IPS-20b (cell line): ENCODE measurements at regions not wholly inside any gene's neighbourhood (a gene's known extent, or its start where the extent isn't known, plus 50 kb on each side); places are given as distances from the start of the nearest gene placed in this dataset.

Experiments used
- H3K27ac ChIP-seq: one replicate; pipeline ENCODE4 v1.5.1; 2013; ENCODE audit warnings: low read length
- H3K27me3 ChIP-seq: 2 replicates; pipeline ENCODE4 v1.6.1; 2013; ENCODE audit warnings: mild to moderate bottlenecking, low read length, inconsistent platforms; ENCODE audit not compliant: insufficient read depth
- H3K36me3 ChIP-seq: 2 replicates; pipeline ENCODE4 v1.6.1; 2013; ENCODE audit warnings: low read depth, mild to moderate bottlenecking, inconsistent platforms, low read length, moderate library complexity; ENCODE audit not compliant: insufficient read depth
- H3K4me1 ChIP-seq: 2 replicates; pipeline ENCODE4 v1.6.1; 2013; ENCODE audit warnings: mild to moderate bottlenecking, control low read depth, inconsistent platforms, low read length, moderate library complexity; ENCODE audit not compliant: insufficient read depth
- H3K4me3 ChIP-seq: 2 replicates; pipeline ENCODE4 v1.5.1; 2013; ENCODE audit warnings: mild to moderate bottlenecking, low read length, inconsistent platforms
- H3K9ac ChIP-seq: 2 replicates; pipeline ENCODE4 v1.6.1; 2013; ENCODE audit warnings: low read depth, mild to moderate bottlenecking, inconsistent platforms, low read length, moderate library complexity
- H3K9me3 ChIP-seq: 2 replicates; pipeline ENCODE4 v1.6.1; 2013; ENCODE audit warnings: mild to moderate bottlenecking, low read depth, low read length, inconsistent platforms; ENCODE audit not compliant: insufficient read depth

- Histone ChIP-seq H3K27ac (no peak overlapping the region), H3K4me1 (no peaks in the 10 kb centered on the region), H3K9ac (no peak overlapping the region), H3K27me3 (no peaks in the 10 kb centered on the region), H3K4me3 (no peak overlapping the region), H3K36me3 (no peaks in the 10 kb centered on the region; the same call in 1 of the 2 replicates), H3K9me3 (peaks cover 21% of the 10 kb centered on the region; the same call in 1 of the 2 replicates)
Measured at GRCh38 chrX:16222151-16222550, 54.9 kb downstream of the MAGEB17 start.

GRCh38 chrX:16223385-16223784 lies 56.1 kb downstream of the MAGEB17 start:
- H3K9me3 ChIP-seq = peaks cover 21% of the 10 kb centered on the region; the same call in 1 of the 2 replicates
- H3K36me3 ChIP-seq = no peaks in the 10 kb centered on the region; the same call in 1 of the 2 replicates
- no peak overlapping the region for H3K4me3 ChIP-seq
- H3K27me3 ChIP-seq = no peaks in the 10 kb centered on the region
- H3K9ac ChIP-seq = no peak overlapping the region
- H3K4me1 ChIP-seq = no peaks in the 10 kb centered on the region
- no peak overlapping the region for H3K27ac ChIP-seq

DNA sequence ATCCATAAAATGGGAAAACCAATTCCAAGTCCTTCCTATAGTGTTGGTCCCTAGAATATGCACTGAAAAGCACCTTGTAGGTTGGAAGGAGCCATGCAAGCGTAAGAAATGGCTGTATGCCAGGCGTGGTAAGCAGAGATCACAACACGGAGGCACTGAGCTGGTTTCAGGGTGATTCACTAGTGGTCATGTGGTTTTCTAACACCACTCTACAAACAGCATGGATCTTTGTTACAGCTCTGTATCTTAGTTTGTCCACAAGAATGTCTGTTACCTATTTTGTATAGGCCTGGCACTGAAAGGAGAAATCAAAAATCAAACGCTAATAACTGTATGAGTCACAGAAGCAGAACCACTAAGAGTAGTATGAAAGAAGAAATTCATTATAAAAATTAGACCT lies 71.9 kb downstream of the MAGEB17 start:
- Histone ChIP-seq H3K27ac (no peak overlapping the region), H3K4me1 (no peaks in the 10 kb centered on the region), H3K9ac (no peak overlapping the region), H3K36me3 (no peaks in the 10 kb centered on the region), H3K27me3 (no peaks in the 10 kb centered on the region), H3K4me3 (no peak overlapping the region), H3K9me3 (peaks cover 6% of the 10 kb centered on the region)

DNA sequence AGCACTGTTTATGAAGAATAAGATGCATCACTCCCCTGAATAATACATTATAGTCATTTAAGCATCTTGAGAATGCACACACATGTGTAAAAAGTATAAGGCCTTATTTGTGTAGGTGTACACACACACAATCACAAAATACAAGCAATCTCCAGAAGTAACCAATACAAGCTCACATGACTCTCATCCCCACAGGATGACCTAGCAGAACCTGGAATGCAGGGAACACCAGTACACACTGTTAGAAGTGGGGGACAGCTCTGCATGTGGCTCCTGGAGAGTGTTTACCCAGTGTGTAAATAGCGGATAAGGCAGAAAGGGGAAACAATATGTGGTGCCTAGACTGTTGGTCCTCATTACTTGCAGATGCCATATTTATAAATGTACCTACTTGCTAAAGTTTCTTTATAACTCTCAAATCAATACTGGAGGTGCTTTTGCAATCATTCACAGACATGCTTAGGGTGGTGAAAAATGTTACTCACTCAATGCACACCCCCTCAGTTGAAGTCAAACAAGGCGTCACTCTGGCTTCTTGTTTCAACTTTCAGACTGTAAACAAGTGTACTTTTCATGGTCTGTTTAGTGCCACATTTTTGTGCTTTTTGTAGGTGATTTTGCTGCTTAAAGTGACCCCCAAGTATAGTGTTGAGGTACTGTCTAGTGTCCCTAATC lies 73.1 kb downstream of the MAGEB17 start:
- Histone ChIP-seq H3K27me3 (no peaks in the 10 kb centered on the region), H3K27ac (no peak overlapping the region), H3K4me1 (no peaks in the 10 kb centered on the region), H3K9ac (no peak overlapping the region), H3K36me3 (no peaks in the 10 kb centered on the region), H3K4me3 (no peak overlapping the region), H3K9me3 (peaks cover 6% of the 10 kb centered on the region)

GRCh38 chrX:16240968-16241367 lies 73.7 kb downstream of the MAGEB17 start:
- Histone ChIP-seq H3K4me3 (no peak overlapping the region), H3K9me3 (peaks cover 6% of the 10 kb centered on the region), H3K36me3 (no peaks in the 10 kb centered on the region), H3K27me3 (no peaks in the 10 kb centered on the region), H3K4me1 (no peaks in the 10 kb centered on the region), H3K27ac (no peak overlapping the region), H3K9ac (no peak overlapping the region)

DNA sequence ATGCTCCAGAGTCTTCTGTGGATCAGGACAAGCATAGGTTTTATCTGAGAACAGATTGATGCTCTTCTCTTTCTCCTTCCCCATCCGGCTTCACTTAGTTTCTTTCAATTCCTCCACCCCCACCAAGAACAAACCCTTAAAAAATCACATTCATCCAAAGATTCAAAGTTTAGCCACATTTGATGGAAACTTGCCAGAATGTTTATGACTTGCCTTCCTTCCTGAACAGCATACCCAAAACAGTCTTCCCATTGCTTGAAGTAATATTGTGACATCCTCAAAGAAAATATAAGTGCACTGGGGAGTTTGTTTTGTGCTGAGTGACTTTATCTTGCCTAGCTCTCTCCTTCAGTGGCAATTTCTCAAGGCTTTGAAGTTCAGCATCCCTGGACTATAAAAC lies 83.0 kb downstream of the MAGEB17 start:
- Histone ChIP-seq H3K9ac (no peak overlapping the region), H3K27me3 (no peaks in the 10 kb centered on the region), H3K4me1 (no peaks in the 10 kb centered on the region), H3K4me3 (no peak overlapping the region), H3K36me3 (no peaks in the 10 kb centered on the region), H3K9me3 (no peaks in the 10 kb centered on the region), H3K27ac (no peak overlapping the region)

DNA sequence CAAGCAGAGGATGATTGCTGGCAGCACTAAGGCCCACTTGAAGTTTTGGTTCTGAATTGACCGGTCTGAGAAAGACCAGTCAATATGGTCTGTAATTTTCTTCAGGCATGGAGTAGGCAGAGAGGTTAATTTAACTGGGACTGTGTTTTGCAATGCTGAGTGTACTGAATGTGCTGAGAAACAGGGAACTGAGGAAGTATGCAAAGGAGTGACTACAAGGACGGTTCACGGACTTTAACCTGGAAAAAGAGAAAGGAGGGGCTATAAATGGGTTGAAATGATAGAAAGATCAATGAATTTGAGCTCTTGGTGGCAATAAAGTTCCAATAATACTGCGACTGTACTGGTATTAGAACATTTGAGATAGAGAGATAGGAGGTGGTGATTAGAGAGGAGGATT lies 84.5 kb downstream of the MAGEB17 start:
- H3K4me1 ChIP-seq = no peaks in the 10 kb centered on the region
- no peak overlapping the region for H3K9ac ChIP-seq
- H3K9me3 ChIP-seq = no peaks in the 10 kb centered on the region
- H3K4me3 ChIP-seq = no peak overlapping the region
- no peak overlapping the region for H3K27ac ChIP-seq
- no peaks in the 10 kb centered on the region for H3K27me3 ChIP-seq
- no peaks in the 10 kb centered on the region for H3K36me3 ChIP-seq

- no peak overlapping the region for H3K4me3 ChIP-seq
- no peaks in the 10 kb centered on the region for H3K27me3 ChIP-seq
- H3K36me3 ChIP-seq = no peaks in the 10 kb centered on the region
- no peak overlapping the region for H3K27ac ChIP-seq
- H3K9ac ChIP-seq = no peak overlapping the region
- peaks cover 3% of the 10 kb centered on the region; the same call in 1 of the 2 replicates for H3K4me1 ChIP-seq
- H3K9me3 ChIP-seq = no peaks in the 10 kb centered on the region
Measured at GRCh38 chrX:16258882-16259281, 91.6 kb downstream of the MAGEB17 start.

- no peaks in the 10 kb centered on the region for H3K27me3 ChIP-seq
- H3K4me3 ChIP-seq = no peak overlapping the region
- H3K27ac ChIP-seq = no peak overlapping the region
- H3K4me1 ChIP-seq = no peaks in the 10 kb centered on the region; the same call in 1 of the 2 replicates
- no peak overlapping the region for H3K9ac ChIP-seq
- no peaks in the 10 kb centered on the region for H3K9me3 ChIP-seq
- H3K36me3 ChIP-seq = no peaks in the 10 kb centered on the region
Measured at GRCh38 chrX:16267431-16267830, 100.2 kb downstream of the MAGEB17 start.

GRCh38 chrX:16268206-16268605 lies 100.9 kb downstream of the MAGEB17 start:
- H3K9me3 ChIP-seq = no peaks in the 10 kb centered on the region
- no peaks in the 10 kb centered on the region for H3K36me3 ChIP-seq
- no peak overlapping the region for H3K9ac ChIP-seq
- no peak overlapping the region for H3K4me3 ChIP-seq
- H3K27me3 ChIP-seq = no peaks in the 10 kb centered on the region
- no peaks in the 10 kb centered on the region for H3K4me1 ChIP-seq
- no peak overlapping the region for H3K27ac ChIP-seq

GRCh38 chrX:16278927-16279326 lies 111.6 kb downstream of the MAGEB17 start:
- H3K27me3 ChIP-seq = no peaks in the 10 kb centered on the region
- no peaks in the 10 kb centered on the region for H3K36me3 ChIP-seq
- H3K9me3 ChIP-seq = no peaks in the 10 kb centered on the region; the same call in 1 of the 2 replicates
- H3K4me1 ChIP-seq = no peaks in the 10 kb centered on the region
- no peak overlapping the region for H3K4me3 ChIP-seq
- H3K9ac ChIP-seq = no peak overlapping the region
- no peak overlapping the region for H3K27ac ChIP-seq

DNA sequence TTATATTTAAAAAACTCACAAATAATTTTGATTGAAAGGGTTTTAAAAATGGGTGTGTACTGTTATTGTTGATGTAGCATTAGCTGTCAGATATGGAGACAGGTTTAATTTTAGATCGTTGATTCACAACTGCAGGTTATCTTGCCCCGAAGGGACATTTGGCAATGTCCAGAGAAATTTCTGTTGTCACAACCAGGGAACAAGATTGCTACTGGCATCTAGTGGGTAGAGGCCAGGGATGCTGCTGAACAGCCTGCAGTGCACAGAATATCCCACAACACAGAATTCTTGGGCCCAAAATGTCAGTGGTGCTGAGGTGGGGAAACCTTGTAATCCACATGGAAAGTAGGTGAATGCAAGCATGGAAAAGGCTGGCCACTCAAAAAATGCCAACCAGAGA lies 114.9 kb downstream of the MAGEB17 start:
- Histone ChIP-seq H3K27me3 (no peaks in the 10 kb centered on the region), H3K4me1 (no peaks in the 10 kb centered on the region), H3K9me3 (no peaks in the 10 kb centered on the region; the same call in 1 of the 2 replicates), H3K9ac (no peak overlapping the region), H3K27ac (no peak overlapping the region), H3K4me3 (no peak overlapping the region), H3K36me3 (no peaks in the 10 kb centered on the region)
